Glomerular visceral epithelial cell (primary cell): ENCODE measurements at regions not wholly inside any gene's neighbourhood (a gene's known extent, or its start where the extent isn't known, plus 50 kb on each side); places are given as distances from the start of the nearest gene placed in this dataset.

Experiments
- DNase-seq: peaks from one replicate; pipeline ENCODE4 v3.0.0-alpha.2; 2016; ENCODE audit errors: extremely low spot score

GRCh38 chr2:234195516-234195915 lies 145.0 kb downstream of the SPP2 start:
- no peak for DNase-seq

GRCh38 chr2:234193977-234194563 lies 143.6 kb downstream of the SPP2 start:
- no peak for DNase-seq

- peak; percentile 31 for DNase-seq
Observed at GRCh38 chr2:234191819-234192407, 141.4 kb downstream of the SPP2 start.

- DNase-seq, result no peak
Observed at GRCh38 chr2:234189786-234190300, 139.3 kb downstream of the SPP2 start.

GRCh38 chr2:234189230-234189629 lies 138.7 kb downstream of the SPP2 start:
- no peak for DNase-seq

- DNase-seq, result no peak
Observed at GRCh38 chr2:234187646-234188174, 137.2 kb downstream of the SPP2 start.

- DNase-seq, result no peak
Observed at GRCh38 chr2:234181121-234181520, 130.6 kb downstream of the SPP2 start.

- no peak for DNase-seq
Observed at GRCh38 chr2:234179031-234179363, 128.5 kb downstream of the SPP2 start.

GRCh38 chr2:234178330-234179030 lies 128.0 kb downstream of the SPP2 start:
- peak; percentile 63 for DNase-seq

GRCh38 chr2:234175649-234176048 lies 125.1 kb downstream of the SPP2 start:
- no peak for DNase-seq

GRCh38 chr2:234174742-234175141 lies 124.2 kb downstream of the SPP2 start:
- no peak for DNase-seq

GRCh38 chr2:234172532-234172931 lies 122.0 kb downstream of the SPP2 start:
- no peak for DNase-seq

- DNase-seq, result no peak
Observed at GRCh38 chr2:234172066-234172465, 121.6 kb downstream of the SPP2 start.

- DNase-seq, result no peak
Observed at GRCh38 chr2:234171666-234172065, 121.2 kb downstream of the SPP2 start.

GRCh38 chr2:234169674-234170073 lies 119.2 kb downstream of the SPP2 start:
- peak; percentile 56 for DNase-seq

- peak; percentile 94 for DNase-seq
Observed at GRCh38 chr2:234168605-234169570, 118.4 kb downstream of the SPP2 start.

GRCh38 chr2:234166531-234166930 lies 116.0 kb downstream of the SPP2 start:
- no peak for DNase-seq

GRCh38 chr2:234165421-234165820 lies 114.9 kb downstream of the SPP2 start:
- peak; percentile 96 for DNase-seq

GRCh38 chr2:234164493-234165413 lies 114.3 kb downstream of the SPP2 start:
- DNase-seq, result peak; percentile 73

GRCh38 chr2:234163510-234164045 lies 113.1 kb downstream of the SPP2 start:
- DNase-seq, result no peak
